GM13976 (cell line): ENCODE measurements at regions not wholly inside any gene's neighbourhood (a gene's known extent, or its start where the extent isn't known, plus 50 kb on each side); places are given as distances from the start of the nearest gene placed in this dataset.

Experiments used
- DNase-seq: peaks from one replicate; pipeline ENCODE4 v3.0.0; 2012; ENCODE audit warnings: low spot score
- in situ Hi-C: fragments of 300-500 bp; cut with MboI; formaldehyde crosslinking; loops from one replicate; pipeline ENCODE4 v1.12.0; 2022; ENCODE audit warnings: low sequenced_read_pairs, mixed read lengths, inconsistent platforms; ENCODE audit not compliant: unreplicated experiment
- TF ChIP-seq, protein P1 (sequence below): IDR thresholded peaks from 2 replicates; pipeline ENCODE4 v1.5.1; 2012; ENCODE audit warnings: borderline replicate concordance, mild to moderate bottlenecking; ENCODE audit not compliant: insufficient read depth; ENCODE audit errors: extremely low read depth, missing control alignments, control extremely low read depth

DNA sequence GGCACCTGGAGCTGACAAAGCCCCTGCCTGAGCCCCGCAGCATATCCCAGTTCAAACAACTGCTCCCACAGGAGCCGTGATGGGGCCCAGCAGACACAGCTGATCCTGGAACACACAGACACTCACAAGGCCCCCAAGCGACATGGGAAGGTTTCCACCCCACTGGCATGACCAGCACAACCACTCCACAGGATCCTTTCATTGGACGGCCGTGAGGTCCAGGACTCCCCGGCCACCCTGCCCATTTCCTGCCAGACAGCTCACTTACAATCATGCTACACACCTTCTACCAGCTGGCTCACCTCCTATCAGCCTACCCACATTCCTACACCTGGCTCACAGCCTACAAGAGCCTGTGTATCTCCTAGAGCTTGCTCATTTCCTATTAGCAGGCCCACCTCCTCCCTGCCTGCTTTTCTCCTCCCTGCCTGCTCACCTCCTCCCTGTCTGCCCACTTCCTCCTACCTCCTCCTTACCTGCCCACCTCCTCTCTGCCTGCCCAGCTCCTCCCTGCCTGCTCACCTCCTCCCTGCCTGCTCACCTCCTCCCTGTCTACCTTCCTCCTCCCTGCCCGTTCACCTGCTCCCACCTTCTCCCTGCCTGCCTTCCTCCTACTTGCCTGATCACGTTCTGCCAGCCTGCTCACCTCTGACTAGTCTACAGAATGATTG lies 73.9 kb downstream of the MATN1 start:
- TF ChIP-seq, protein P1, sequence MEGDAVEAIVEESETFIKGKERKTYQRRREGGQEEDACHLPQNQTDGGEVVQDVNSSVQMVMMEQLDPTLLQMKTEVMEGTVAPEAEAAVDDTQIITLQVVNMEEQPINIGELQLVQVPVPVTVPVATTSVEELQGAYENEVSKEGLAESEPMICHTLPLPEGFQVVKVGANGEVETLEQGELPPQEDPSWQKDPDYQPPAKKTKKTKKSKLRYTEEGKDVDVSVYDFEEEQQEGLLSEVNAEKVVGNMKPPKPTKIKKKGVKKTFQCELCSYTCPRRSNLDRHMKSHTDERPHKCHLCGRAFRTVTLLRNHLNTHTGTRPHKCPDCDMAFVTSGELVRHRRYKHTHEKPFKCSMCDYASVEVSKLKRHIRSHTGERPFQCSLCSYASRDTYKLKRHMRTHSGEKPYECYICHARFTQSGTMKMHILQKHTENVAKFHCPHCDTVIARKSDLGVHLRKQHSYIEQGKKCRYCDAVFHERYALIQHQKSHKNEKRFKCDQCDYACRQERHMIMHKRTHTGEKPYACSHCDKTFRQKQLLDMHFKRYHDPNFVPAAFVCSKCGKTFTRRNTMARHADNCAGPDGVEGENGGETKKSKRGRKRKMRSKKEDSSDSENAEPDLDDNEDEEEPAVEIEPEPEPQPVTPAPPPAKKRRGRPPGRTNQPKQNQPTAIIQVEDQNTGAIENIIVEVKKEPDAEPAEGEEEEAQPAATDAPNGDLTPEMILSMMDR: no peak
- in situ Hi-C loops: no loop called here
- DNase-seq: no peak

DNA sequence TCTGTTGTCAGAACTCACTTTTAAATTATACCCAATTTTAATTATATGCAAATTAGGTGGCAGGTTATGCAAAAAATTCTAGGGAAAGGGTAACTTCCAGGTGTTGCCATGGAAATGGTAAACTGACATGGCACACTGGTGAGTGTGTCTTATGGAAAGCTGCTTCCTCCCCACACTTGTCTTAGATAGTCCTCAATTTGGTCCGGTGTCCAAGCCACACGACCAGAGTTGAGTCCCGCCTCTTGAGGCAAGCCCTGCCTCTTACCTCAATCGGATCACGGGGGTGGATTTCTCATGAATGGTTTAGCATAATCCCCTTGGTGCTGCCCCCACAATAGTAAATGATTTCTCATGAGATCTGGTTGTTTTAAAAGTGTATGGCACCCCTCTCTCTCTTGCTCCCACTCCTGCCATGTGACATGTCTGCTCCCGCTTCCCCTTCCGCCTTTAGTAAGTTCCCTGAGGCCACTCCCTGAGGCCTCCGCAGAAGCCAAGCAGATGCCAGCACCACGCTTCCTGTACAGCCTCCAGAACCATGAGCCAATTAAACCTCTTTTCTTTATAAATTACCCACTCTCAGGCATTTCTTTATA lies 74.9 kb downstream of the MATN1 start:
- no peak for DNase-seq
- TF ChIP-seq, protein P1: no peak
- in situ Hi-C loops: no loop called here

DNA sequence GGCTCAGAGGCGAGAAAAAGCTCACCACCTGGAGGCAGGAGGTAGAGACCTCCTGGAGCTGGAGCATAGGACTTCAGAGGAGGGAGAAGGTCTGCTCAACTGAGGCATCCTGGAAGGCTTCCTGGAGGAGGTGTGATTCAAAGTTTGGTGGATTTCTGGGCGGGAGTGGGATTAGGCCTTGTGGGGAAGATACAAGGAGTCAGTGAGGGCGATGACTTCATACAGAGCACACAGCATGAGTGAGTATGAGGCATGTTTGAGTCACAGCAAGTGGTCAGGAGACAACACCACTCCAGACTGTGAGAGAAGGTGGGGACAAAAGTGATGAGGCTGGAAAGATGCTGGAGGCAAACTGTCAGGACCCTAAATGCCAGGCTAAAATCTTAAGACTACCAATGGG lies 77.6 kb downstream of the MATN1 start:
- TF ChIP-seq, protein P1: no peak
- in situ Hi-C loops: no loop called here
- DNase-seq: no peak

DNA sequence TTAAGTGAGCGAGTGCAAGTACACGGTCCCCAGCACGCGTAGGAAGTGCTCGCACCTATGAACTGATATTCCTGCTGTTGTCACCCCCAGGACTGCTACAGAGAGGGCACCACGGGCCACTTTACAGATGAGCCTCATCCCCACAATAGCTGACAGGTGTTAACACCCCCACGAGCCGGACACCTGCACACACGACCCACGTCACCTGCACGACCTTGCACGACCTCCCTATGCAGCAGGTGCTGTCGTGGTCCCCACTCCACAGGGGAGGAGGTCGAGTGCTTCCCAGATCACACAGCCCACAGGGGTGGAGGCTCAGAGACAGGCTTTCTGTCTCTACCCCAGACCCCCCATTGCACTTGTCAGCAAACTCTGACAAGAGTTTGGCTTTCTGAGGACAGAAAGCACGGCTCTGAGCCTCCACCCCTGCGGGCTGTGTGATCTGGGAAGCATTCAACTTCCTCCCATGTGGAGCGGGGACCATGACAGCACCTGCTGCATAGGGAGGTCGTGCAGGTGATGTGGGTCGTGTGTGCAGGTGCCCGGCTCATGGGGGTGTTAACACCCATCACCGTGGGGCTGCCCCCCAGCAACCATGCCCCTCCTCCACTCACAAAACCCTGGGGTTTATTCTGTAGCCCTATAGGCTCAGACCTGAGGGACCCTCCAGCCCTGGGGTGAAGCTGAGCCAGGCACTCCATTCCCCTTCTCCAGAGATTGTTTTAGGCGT lies 80.8 kb downstream of the MATN1 start:
- DNase-seq: no peak
- TF ChIP-seq, protein P1: no peak
- in situ Hi-C loops: no loop called here

DNA sequence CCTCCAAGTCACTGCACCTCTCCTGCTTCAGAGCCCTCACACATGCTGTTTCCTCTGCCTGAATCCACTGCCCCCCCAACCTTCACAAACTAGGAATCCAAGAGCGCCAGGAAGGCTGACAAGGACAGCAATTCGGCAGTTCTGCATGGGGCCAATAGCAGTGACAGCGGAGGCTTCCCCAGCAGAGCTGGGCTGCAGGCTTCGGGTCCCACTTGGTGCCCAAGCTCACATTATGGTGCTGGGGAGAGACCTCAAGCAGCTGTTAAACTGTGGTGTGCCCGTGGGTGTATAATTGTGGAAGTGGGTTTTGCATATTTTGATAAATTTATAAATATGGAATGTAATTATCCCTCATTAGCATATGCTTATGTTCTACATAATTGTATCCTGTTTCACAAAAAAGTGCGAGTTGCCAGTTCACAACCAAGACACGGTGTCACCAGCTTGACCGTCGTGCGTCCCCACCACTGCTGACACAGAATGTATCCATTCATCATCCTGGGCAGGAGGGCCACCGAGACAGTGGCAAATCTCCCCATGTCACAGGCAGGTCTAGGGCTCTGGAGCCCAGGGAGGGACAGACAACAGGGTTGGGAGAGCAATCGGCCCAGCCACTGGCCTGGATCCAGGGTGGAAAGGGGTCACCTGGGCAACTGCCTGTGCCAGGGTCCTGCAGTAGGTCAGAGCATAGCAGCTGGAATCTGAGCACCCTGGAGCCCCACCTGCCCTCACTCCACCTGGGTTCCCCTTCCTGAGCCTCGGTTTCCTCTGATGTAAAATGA lies 81.6 kb downstream of the MATN1 start:
- DNase-seq: no peak
- TF ChIP-seq, protein P1: no peak
- in situ Hi-C loops: no loop called here

DNA sequence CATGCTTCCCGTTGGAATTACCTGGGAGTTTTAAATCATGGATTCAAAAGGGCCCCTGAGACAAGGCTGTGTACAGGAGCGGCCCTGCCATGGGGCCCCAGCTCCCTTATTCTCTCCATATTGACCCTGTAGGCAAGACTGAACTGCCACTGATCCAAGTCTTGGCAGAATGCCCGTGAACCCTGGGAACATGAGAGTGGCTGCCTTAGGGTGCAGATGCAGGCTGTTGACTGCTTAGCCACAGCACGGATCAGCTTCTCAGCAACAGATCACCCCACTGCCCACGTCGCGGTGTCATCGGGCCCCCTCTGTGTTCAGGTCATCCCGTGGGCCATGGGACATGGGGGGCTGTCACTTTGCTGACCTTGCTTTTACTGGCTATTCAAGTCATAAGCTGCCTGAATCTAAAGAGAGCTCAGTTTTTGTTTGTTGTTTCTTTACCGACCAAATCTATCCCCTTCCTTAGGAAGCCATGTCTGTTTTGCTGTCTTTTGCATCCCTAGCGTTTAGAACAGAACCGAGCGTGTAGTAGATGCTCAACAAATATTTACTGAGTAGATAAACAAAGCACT lies 83.4 kb downstream of the MATN1 start:
- in situ Hi-C loops: no loop called here
- TF ChIP-seq, protein P1: no peak
- DNase-seq: no peak
